NCI-H2227 (cell line): ENCODE measurements at regions not wholly inside any gene's neighbourhood (a gene's known extent, or its start where the extent isn't known, plus 50 kb on each side); places are given as distances from the start of the nearest gene placed in this dataset.

Experiments used
- DNase-seq: peaks from one replicate; lab custom pipeline; 2025; ENCODE audit not compliant: unreplicated experiment; lab: John Stamatoyannopoulos, UW

DNA sequence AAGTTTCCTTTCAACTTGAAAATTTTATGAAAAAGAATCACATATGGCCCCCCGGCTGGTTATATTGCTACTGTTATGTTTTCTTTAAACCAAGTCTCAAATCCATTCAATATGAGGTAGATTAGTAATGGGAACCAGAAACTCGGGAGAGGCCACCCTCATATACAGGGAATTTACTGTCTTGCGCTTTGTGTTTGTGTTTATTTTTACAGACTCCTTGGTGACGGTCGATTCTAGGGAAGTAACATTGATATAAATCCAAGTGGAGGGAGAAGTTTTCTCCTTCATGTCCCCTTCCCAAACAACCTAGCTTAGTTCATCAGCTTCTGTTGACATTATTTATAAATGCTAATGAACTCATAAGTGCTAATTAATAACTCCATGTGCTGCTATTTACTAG lies 163.5 kb upstream of the LMO4 start:
- no peak for DNase-seq

DNA sequence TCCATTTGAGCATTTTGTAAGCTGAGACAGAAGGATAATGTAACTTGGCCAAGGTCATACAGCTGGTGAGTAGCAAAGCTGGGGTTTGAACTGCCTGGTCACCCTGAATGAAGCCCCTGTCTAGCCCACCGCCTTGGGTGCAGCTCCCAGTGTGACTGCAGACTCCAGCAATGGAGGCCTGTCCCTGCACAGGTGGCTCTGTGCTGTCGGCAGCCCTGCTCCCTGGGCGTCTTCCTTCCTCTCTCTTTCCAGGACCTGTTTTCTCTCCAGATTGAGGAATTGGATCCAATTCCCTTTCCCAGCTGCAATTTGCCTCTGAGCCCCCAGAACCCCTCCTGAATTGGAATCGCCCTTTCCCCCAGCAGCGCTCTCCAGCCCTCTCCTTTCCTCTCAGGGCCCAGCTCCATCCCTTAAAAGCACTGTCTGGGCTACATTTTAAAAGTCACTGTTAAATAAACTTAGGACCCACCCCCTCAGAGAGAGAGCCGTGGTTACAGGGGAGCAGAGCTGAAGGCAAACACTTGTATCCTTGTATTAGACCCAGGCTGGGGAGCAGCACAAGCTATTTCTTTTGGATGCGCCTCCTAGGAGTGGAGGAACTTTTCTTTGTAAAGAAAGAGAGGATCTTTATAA lies 161.4 kb upstream of the LMO4 start:
- no peak for DNase-seq

DNA sequence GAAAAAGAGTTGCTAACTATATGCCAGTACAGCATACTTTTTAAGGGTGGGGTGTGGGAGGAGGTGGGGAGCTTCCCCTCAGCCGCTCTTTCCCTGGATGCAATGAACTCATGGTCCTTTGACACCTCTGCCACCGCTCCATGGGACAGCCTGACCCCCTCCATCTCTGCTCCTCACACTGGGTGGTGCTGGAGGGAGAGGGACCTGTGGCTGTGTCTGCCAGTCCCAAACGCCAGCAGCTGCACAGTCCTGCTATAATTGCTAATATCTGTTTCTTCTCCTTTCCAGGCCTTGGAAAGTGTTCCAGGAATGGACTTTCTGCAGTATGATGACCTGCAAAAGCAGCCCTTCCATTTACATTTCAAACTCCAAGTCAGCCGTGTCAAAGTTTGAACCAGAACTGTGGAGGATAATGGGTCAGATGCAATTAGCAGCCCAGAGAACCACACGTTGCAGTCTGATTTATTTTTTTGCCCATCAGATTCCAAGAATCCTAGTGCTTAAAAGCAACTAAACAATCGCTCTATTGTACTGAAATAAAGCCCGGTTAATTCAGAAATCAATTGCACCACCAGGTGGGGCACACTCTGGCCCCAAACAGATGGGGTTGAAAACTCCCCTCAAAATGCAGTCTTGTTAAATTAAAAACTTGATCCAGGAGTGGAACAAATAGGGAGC lies 160.7 kb upstream of the LMO4 start:
- no peak for DNase-seq

DNA sequence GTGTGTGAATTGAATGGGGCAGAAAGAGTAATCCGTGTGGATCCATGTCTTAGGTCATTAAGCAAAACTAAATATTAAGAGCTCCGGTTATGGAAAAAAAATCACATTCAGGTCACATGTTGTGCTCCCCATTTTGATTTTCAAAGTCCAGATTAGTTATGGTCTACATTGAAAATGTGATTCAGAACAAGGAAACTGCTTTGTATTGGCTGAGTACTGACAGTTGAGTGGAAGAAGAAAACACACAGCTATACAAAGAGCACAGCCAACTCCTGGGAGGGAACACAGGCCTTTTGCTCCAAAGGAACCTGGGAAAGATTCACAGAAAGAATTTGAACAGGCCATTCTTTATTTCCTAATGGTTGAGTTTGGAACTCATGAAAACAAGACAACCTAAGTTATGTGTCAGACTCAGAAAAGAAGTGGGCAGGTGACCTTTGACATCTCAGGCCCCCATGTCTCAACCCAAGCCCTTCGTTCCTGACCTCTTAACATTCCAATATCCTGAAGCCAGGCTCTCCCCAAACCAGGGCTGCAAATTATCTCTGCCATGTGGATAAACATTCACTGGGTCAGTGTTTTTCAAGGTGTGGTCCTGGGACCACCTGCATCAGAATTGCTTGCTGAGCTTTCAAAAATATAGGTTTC lies 159.3 kb upstream of the LMO4 start:
- no peak for DNase-seq

DNA sequence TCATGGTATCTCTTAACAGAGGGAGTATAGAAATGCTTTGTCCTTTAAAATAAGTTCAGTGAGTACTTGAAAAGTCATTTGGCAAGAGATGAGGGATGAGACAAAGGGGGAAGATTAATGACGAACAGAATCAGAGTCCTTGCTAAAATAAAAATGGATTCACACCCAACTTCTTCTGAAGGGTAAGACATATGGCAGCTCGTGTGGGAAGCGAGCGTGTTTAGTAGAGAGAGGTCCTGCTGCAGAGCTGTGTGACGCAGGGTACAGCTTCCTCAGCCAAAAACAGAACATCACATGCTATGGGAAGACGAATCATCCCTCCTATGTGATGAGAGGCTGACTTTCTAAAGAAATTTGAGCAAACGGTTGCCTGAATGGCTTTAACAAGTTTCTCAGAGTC lies 158.5 kb upstream of the LMO4 start:
- DNase-seq = no peak

DNA sequence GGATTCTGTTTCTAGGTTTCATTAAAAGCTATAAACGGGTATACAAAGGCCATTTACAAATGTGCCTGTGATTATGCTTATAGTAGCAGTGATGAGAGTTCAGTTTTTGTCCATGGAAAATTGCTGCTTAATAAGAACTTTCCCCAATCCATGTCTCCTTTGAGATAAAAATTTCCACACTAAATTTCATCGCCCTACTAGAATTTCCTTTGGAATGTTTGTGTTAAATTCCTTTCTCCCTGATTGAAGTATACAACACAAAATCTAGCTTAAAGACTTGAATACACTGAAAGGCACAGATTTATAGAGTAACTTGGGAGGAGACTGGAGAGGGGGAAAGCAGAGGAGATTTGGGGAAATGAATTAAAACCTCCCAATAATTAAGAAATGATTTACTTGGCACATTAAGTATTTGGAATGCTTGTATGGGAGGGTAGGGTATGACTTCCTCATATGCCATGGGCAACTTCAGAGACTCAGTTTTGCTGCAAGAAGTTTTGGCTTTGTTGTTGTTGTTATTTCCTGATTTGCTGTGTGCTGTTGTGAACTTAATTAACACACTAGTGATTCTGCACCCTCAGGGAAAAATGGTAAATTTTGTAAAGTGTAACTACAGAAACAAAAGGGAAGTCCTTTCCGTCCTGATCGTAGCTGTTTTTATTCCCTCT lies 157.6 kb upstream of the LMO4 start:
- DNase-seq = no peak

DNA sequence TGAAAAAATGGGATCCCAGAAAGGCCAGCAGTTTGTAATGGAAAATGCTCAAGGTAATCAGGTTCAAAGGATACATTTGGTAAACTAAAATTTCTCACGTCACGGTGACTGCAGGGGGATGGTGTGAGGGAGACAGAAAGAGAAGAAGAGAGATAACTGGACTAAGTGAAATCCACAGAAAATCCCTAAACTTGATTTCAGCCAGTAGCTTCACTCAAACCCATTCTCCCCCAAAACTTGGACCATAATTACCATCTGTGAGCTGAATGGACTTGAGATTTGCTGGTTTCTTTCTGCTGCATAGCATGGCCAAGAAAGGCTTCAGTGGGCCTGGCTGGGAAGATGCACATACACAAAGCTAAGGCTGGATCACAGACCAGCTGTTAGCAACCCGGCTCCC lies 155.4 kb upstream of the LMO4 start:
- no peak for DNase-seq

DNA sequence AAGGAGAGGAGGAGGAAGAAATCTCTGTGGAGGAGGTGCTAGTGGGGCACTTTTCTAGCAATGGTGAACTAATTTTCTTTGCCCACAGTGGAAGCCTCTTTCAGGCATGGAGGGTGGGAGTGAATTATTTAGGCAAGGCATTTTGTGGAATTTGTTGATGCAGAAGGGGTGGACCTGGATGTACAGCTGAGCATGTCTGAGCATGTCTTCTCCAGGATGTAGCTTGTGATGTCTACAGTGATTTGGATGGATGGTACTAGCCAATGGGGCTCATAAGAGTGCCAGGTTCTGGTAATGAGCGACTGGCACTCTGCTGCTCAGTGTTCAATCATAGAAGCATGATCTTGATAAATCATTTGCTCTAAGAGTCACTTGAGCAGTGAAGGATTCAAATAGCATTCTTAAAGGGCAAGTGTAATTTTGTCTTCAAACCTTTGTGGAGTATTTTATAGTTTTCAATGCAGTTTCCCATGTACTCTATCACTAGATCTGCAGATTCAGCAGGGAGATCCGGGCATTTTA lies 153.9 kb upstream of the LMO4 start:
- DNase-seq = no peak

DNA sequence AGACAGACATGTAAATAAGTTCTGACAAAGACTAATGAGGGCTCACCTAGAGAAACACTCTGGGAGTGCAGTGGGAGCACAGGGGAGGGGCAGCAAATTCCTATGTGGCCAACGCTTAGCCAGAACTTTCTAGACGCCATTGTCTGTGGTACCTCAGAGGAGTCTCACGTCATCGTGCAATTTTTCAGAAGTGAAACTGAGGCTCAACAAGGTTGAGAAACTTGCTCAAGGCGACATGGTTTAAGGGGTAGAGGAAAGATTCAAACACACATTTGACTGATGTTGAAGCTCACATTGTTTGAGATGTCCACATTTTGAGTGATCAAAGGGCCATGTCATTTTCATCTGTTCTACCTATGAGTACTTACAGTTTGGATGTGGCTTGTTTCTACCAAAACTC lies 152.6 kb upstream of the LMO4 start:
- DNase-seq = no peak

DNA sequence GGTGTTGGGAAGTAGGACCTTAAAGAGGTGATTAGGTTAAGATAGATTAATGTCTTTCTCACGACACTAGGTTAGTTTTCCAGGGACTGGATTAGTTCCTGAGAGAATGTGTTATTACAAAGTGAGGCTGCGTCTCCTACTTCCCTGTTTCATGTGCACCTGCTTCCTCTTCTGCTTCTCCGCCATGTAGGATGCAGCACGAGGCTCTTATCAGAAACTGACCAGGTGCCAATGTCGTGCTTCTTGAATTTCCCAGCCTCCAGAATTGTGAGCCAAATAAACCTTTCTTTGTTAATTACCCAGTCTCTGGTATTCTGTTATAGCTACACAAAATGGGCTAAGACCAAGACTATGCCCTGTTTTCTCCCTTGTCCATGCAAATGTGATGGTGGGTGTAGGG lies 152.2 kb upstream of the LMO4 start:
- DNase-seq = no peak

DNA sequence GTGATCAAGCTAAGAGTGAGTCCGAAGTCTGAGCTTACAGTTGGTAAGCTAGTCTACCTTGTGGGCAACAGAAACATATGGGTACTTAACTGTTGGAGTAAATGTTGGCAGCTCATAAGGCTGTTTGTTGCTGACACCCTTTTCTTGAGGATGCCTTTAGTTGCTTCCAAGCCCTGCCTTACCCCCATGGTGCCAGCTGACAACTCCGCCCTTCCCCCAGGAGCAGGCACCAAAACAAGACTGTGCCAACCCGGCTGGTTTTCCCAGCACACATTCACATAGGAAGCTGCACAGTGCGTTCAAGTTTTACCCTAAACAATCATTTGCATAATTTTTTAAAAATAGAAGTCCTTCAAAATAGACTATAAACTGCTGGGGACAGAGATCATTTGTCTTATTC lies 150.2 kb upstream of the LMO4 start:
- no peak for DNase-seq

DNA sequence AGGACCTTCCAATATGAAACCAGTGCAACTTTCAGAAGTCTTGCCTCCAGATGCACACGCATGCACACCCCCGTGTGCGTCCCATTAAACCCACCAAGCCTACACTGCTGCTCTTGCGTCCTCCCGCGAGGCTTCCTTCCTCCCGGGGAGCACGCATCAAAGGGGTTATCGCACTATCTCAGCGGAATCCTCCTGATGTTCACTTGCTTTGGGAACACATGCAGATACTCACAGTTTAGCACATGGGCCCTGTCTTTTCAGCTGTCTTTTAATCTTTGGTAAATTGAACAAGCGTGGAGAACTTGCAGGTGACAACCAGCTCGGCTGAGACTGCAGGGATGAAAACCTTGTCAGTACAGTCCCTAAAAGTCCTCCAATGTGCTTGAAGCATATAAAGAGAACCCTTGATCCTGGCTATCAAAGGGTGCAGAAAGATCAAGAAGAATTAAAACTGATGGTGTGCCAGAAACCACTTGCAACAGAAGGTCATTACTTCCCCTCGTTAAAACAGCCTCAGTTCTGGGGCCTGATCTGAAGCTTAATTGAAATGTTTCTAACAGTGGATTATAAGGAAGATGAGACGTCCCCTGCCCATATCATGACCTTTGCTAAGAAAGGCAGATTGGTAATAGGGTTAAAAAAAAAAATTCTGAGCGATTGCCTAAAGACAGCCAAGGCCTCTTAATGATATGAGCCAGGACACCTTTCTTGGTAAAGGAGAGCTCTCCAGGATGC lies 149.4 kb upstream of the LMO4 start:
- DNase-seq = no peak

DNA sequence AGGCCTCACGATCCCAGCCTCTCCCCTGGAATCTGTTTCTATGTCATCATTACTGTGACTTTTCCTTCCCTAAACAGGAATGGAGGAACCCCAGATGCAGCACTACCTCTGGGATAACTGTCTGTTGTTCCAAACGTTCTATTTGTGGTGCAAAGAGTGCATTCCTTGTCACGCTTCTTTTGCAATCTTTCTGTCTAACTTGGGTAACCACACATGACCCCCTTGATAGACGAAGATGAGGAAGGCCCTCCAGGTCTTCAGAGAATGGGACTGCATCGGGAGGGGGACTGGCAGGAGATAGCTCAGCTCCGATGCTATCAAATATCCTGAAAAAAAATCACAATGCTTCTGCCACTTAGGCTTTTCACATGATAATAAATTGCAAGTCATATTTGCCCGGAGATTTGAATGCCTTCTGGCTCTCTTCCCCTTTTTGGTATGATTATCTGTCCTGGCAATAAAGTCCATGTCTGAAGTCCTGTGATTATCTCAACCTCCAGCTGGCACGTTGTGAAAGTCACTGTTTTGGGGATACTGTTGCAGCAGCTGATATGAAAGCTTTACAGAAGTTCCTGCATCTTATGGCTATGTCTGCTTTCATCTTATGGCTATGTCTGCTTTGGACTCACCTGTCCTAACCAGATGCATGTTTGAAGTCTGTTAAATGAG lies 148.7 kb upstream of the LMO4 start:
- DNase-seq = no peak

DNA sequence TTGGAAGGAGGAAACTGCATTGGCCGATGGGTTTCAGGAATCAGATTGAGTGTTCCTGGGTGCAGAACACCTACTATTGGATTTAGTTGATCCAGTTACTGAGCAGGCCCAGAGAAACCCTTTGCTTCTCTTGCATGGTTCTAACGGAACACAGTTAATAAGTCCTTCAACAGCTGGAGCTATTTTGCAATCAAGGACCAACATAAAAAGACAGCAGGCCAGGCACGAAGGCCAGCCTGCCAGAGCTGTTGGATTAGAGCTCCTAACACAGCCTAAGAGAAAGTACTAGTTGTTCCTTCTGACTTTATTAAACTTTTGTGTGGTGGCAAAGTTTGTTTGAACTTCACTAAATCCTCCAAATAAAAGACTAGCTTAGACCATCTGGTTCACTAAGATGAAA lies 148.0 kb upstream of the LMO4 start:
- DNase-seq = no peak

DNA sequence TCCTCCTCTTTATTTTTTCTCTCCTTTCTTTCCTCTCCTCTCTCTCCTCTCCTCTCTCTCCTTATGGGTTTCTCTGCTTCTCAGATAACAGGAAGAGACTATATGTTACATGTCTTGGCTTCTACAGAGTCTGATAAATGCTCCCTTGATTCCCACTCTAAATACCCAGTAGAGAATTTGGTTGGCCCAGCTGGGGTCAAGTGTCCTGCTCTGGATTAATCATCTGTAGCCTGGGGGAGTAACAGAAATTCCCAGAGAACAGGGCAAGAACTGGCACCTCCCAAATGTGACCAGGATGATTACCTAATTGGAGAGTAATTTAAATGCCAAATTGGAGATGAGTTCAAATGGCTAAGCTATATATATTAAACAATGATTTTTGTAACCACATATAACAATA lies 146.1 kb upstream of the LMO4 start:
- no peak for DNase-seq

DNA sequence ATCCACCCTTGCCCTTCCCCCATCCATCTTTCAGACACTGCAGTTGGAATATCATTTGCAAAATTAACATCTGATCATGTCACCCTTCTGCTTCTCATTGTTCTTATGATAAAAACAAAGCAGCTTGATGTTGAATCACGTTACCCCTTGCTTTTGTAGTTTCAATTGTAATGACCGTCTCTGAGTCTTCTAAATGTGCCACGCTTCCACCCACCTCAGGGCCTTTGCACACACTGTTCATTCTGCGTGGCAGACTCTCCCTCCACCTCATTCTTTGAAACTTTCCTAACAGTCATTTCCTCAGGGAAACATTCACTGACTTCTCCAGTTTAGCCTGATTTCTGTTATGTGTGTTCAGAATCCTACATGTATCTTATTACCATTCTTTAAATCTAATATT lies 143.6 kb upstream of the LMO4 start:
- no peak for DNase-seq

DNA sequence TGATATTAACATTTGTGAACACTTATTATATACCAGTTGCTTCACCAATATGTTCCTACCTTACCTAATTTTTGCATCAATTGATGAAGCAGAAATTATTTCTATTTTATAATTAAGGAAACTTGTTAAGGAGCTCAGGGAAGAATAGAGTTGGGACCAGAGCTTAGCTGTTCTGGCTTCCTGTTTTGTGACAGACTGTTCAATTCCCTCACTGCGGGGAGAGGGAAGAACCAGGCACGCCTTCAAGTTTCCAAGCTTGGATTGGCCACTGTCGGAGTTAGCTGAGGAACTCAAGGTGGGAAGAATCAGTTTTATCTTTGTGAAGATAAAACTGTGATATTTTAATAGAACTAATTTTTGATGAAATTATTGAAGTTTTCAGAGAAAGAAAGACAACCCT lies 142.3 kb upstream of the LMO4 start:
- DNase-seq = no peak

DNA sequence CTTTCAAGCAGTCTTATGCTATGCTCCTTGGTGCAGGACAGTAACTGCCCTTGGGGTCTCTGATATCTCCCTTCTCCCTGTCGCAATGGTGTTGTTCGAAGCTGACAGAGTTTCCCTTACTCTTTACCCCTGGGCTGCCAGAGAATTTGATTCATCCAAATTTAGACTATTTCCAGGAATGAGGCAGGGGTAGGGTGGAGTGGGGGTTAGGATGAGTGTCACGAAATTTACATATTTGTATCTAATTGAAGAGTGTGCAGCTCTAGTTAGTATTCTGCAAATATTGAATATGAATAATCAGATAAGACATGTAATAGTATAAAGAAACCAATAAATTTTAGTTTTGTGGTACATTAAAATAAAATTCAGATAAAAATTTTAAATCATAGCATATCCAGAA lies 140.0 kb upstream of the LMO4 start:
- no peak for DNase-seq

DNA sequence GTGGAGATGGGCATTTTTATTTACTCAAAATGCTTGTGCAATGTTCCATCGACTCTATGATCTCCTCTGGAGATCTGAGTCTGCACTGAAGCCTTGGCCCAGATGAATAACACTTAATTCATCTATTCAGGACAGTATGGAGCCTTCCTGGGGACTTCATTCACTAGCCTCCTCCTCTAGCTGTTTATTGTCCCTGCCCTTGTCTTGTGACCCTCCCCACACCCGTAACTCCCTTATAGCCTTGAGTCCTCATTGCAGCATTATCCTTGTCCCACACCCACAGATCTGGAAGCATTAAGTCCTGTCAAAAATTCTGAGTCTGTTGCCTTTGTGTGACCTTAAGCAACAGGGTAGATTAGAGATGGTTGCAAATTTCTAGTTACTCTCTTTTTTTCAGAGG lies 138.3 kb upstream of the LMO4 start:
- no peak for DNase-seq

DNA sequence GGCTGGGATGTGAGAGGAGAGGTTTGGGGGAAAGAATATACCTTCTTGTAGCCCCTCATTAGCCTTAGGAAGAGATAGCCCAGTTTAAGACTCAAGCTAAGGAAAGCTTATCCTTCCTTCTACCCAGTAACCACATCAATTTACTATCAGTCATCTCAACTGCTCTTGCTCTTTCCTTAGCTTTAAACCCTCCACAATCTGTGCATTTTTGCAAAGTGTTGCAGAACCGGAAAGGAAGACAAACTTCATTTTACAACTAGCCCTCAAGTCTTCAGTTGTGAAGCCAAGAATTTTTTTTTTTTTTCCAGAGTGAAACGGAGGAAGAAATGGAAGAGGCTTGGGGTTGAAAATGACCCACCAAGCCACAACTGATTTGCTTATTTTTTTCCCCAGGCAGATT lies 137.0 kb upstream of the LMO4 start:
- DNase-seq = no peak

DNA sequence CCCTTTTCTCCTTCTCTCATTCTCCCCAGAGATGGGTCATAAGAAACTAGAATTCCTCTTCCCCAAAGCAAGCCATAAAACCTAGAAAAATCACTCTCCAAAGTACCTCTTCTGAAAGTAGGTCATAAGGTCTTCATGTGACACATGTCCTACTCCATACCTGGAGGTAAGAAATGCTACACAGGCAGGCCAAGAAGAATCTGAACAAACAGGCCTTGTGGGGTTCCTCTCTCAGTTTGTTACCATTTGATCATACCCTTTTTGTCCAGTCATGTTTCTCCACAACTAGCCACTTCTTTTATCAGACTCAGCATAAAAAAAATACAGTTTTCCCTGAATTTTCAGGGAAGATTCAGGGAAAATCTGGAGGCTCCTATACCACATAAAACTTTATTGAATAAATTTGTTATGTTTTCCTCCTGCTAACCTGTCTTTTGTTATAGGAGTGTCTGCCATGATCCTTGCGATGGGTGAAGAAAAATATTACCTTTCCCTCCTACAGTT lies 134.4 kb upstream of the LMO4 start:
- DNase-seq = no peak
